Dermis microvascular lymphatic vessel endothelial cell (primary cell): ENCODE measurements at regions not wholly inside any gene's neighbourhood (a gene's known extent, or its start where the extent isn't known, plus 50 kb on each side); places are given as distances from the start of the nearest gene placed in this dataset.
"Not testable (repeated sequence)": the region's sequence is repeated elsewhere in the genome, so short reads cannot be mapped to it uniquely, and the experiment has no call there.

Experiments used
- DNase-seq, 2 donors: peaks; one replicate each; pipeline versions ENCODE4 v3.0.0 to v3.0.0-alpha.2; 2010; ENCODE audit warnings: low read depth in 2 of 2

GRCh38 chr7:17396692-17397091 is 98.2 kb downstream of the AHR start:
- DNase-seq: no peak

GRCh38 chr7:17401791-17402627 is 103.6 kb downstream of the AHR start:
- DNase-seq: no peak

GRCh38 chr7:17402628-17403278 is 104.3 kb downstream of the AHR start:
- DNase-seq: peak in 1 of 2 donors; percentile 5

DNA sequence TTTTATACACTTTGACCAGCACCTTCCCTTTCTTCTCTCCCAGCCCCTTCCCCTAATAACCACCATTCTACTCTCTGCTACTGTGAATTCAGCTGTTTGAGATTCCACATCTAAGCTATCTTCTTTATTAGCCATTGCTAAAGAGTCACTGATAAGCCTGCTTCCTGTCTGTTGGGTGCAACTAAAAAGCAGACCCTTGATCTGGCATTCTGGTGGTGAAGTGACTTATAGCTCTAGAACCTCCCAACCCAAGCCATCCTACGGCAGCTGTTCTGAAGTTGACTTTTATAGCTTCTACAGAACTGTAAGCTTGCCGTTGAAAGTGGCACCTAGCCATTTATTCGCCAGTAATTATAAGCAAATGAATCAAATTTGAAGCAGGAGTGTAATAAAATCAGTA is 105.6 kb downstream of the AHR start:
- DNase-seq: no peak

- DNase-seq: peak; percentile 92 to 98
Measured at GRCh38 chr7:17405786-17406185, 107.3 kb downstream of the AHR start.

DNA sequence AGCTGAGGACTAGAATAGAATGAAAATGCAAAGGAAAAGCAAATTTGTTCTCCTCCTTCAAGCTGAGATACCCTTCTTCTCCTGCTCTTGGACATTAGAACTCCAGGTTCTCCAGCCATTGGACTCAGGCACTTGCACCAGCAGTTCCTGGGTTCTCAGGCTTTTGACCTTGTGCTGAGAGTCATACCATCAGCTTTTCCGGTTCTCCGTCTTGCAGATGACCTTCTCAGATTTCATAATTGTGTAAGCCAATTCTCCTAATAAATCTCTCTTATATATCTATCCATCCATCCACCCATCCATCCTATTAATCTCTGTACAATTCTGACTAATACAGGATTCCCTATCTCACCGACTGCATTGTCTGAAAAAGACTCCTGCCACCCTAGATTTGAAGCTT is 108.3 kb downstream of the AHR start:
- peak in 1 of 2 donors; percentile 27 for DNase-seq

GRCh38 chr7:17407229-17407628 is 108.8 kb downstream of the AHR start:
- no peak for DNase-seq

DNA sequence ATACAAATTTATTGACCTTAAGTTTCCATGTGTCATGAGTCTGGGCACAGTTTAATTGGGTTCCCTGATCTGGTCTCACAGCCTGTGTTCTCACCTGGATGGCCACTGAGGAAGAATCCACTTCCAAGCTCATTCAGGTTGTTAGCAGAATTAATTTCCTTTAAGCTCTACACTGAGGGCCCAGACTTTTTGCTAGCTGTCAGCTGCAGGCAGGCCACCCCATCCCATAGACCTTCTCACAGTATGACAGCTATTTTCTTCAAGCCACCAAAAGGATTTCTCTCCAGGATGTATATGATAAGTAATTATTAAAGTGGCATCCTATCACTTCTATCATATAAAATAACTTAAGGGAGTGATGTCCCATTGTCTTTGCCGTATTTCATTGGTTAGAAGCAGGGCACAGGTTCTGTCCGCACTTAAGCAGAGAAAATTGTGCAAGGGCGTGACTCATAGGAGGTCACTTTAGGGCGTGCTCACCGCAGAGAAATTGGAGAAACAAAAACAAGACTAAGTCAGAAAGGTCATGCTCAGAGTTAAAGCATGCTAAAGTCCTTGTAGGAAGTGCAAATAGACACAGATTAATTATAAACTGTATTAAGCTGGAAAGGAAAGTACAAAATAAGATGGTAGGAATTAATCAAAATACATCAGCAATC is 109.9 kb downstream of the AHR start:
- peak; percentile 70 to 83 for DNase-seq

GRCh38 chr7:17408904-17409290 is 110.4 kb downstream of the AHR start:
- DNase-seq: no peak

GRCh38 chr7:17411922-17412321 is 113.5 kb downstream of the AHR start:
- DNase-seq: no peak

- DNase-seq: no peak
Measured at GRCh38 chr7:17412883-17413282, 114.4 kb downstream of the AHR start.

GRCh38 chr7:17415955-17416354 is 117.5 kb downstream of the AHR start:
- no peak for DNase-seq

DNA sequence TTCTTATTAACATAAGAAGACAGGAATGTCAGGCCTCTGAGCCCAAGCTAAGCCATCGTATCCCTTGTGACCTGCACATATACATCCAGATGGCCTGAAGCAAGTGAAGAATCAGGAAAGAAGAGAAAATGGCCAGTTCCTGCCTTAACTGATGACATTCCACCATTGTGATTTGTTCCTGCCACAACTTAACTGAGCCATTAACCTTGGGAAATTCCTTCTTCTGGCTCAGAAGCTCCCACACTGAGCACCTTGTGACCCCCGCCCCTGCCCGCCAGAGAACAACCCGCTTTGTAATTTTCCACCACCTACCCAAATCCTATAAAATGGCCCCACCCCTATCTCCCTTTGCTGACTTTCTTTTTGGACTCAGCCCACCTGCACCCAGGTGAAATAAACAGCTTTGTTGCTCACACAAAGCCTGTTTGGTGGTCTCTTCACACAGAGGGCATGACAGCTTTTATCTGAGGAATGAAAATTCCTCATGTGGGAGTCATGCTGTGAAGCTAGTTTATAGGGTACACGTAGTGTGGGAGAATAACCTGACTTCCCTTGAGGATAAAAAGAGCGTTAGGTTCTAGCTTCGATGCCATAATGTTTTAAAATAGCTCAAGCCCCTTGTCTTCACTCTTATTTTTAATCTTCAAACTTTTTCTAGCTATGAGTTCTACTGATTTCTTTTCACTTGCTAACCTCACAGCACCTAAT is 122.0 kb downstream of the AHR start:
- DNase-seq: not testable (repeated sequence)

GRCh38 chr7:17421941-17422340 is 123.5 kb downstream of the AHR start:
- DNase-seq: no peak

DNA sequence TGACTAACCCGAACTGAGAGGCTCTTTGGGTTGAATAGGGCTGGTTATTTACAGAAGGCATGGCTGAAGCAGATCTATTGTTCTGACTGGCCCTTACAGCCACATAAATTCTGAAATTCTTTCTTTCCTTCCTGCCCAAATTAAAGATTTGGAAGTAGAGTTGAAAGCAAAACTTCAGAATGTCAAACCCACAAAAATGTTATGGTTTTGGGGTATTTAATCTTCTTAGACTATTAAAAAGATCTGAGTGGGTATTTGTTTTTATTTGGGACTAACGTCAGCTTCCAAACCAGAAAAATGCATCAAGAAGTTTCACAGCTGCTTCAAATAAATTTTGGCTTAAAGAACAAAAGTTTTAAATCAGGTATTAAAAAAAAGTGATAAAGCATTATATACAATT is 124.5 kb downstream of the AHR start:
- DNase-seq: no peak

- no peak for DNase-seq
Measured at GRCh38 chr7:17427924-17428323, 129.5 kb downstream of the AHR start.

DNA sequence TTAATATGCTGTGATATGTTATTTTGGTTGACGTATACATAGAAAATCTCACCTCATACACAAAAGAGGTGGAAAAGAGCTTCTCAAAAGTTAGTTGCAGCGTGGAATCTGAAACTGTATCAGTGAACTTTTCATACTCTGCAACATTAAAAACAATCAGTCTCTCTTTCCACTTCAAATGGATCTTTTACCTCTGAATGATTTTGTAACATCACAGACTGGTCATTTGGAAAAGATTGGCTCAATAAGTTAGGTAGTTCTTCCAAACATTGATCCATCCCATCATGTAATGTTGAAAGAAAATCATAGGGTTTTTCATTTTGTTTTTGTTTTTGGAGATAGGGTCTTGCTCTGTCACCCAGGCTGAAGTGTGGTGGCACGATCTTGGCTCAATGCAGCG is 131.1 kb downstream of the AHR start:
- DNase-seq: no peak

GRCh38 chr7:17432793-17433192 is 134.3 kb downstream of the AHR start:
- DNase-seq: no peak

DNA sequence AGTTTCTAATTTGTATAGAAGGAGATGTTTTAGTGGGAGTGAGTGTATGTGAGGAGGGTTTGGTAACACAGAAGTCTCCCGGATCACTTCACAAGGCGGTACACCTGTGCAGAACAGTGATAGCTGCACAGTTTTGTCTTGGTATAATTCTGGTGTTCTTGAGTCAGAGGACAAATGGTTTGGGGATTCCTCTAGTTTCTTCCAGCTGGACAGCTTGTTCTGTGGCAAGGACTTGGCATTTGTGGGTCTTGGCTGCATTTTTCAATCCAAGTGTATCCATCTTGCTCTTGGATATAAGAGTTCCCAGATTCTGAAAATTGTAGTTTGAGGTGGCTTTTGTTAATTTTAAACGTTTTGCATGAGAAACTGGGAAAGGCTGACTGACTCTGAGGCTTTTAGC is 135.7 kb downstream of the AHR start:
- no peak for DNase-seq

GRCh38 chr7:17434841-17435692 is 136.6 kb downstream of the AHR start:
- no peak for DNase-seq

DNA sequence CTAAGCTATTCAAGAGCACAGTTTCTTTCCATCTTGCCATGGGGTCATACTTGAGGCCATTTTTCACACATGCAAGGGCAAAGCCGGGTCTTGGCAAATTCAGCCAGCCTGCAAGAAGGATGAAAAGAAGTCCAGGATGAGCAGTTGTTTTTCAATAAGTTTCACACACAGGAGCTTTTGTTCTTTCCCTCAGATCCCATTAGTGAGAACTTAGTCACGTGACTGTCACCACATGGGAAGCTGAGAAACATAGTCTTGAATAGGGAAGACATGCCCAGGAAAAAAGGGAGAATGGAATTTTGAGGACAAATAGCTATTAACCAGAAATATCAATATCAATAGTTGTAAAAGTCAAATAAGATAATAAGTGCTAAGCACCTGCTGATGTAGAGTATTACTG is 137.7 kb downstream of the AHR start:
- no peak for DNase-seq
